HG02938 (cell line): ENCODE measurements at regions not wholly inside any gene's neighbourhood (a gene's known extent, or its start where the extent isn't known, plus 50 kb on each side); places are given as distances from the start of the nearest gene placed in this dataset.
"Not testable (repeated sequence)": the region's sequence is repeated elsewhere in the genome, so short reads cannot be mapped to it uniquely, and the experiment has no call there.

Source experiments
- ATAC-seq: cut with Tn5 transposase; IDR thresholded peaks from one replicate; pipeline ENCODE4 v1.9.1; 2021; ENCODE audit warnings: mild to moderate bottlenecking, moderate library complexity; ENCODE audit not compliant: unreplicated experiment

- ATAC-seq = no peak
These were observed 106.1 kb upstream of the FRMD4B start for GRCh38 chr3:69491975-69492374.

- no peak for ATAC-seq
These were observed 105.1 kb upstream of the FRMD4B start for GRCh38 chr3:69490971-69491370.

GRCh38 chr3:69490235-69490634 is 104.3 kb upstream of the FRMD4B start:
- no peak for ATAC-seq

GRCh38 chr3:69488026-69488425 is 102.1 kb upstream of the FRMD4B start:
- no peak for ATAC-seq

GRCh38 chr3:69485489-69485888 is 99.6 kb upstream of the FRMD4B start:
- no peak for ATAC-seq

- no peak for ATAC-seq
These were observed 98.9 kb upstream of the FRMD4B start for GRCh38 chr3:69484507-69485393.

- ATAC-seq = no peak
These were observed 97.6 kb upstream of the FRMD4B start for GRCh38 chr3:69483449-69483848.

- ATAC-seq = not testable (repeated sequence)
These were observed 95.1 kb upstream of the FRMD4B start for GRCh38 chr3:69480986-69481385.

- no peak for ATAC-seq
These were observed 88.3 kb upstream of the FRMD4B start for GRCh38 chr3:69474186-69474585.

GRCh38 chr3:69472093-69472492 is 86.2 kb upstream of the FRMD4B start:
- no peak for ATAC-seq

- no peak for ATAC-seq
These were observed 77.6 kb upstream of the FRMD4B start for GRCh38 chr3:69463531-69463930.

- ATAC-seq = no peak
These were observed 76.9 kb upstream of the FRMD4B start for GRCh38 chr3:69462826-69463100.

GRCh38 chr3:69462022-69462825 is 76.3 kb upstream of the FRMD4B start:
- no peak for ATAC-seq

- ATAC-seq = no peak
These were observed 74.1 kb upstream of the FRMD4B start for GRCh38 chr3:69460034-69460433.

- ATAC-seq = no peak
These were observed 73.0 kb upstream of the FRMD4B start for GRCh38 chr3:69458803-69459365.

- no peak for ATAC-seq
These were observed 70.7 kb upstream of the FRMD4B start for GRCh38 chr3:69456631-69457030.

- ATAC-seq = no peak
These were observed 68.4 kb upstream of the FRMD4B start for GRCh38 chr3:69454204-69454787.

GRCh38 chr3:69452295-69452694 is 66.4 kb upstream of the FRMD4B start:
- no peak for ATAC-seq

GRCh38 chr3:69451594-69451993 is 65.7 kb upstream of the FRMD4B start:
- no peak for ATAC-seq

GRCh38 chr3:69448877-69449276 is 63.0 kb upstream of the FRMD4B start:
- ATAC-seq = no peak

GRCh38 chr3:69446402-69447072 is 60.6 kb upstream of the FRMD4B start:
- no peak for ATAC-seq
